ENCODE measurements at regions not wholly inside any gene's neighbourhood (a gene's known extent, or its start where the extent isn't known, plus 50 kb on each side); places are given as distances from the start of the nearest gene placed in this dataset.

GRCh38 chr21:38955495-38955894, 149.8 kb downstream of the ETS2 start:
- Histone ChIP-seq H3K4me3 (no peak overlapping the region), H3K4me1 (peaks cover 33% of the 10 kb centered on the region), H3K36me3 (replicated peaks in 1 of 2; ENCODE audit: insufficient read depth in 1 of 2, low read depth in 2 of 2) (no peaks in the 10 kb centered on the region), H3K27ac (no peak overlapping the region), H3K9me3 (no peaks in the 10 kb centered on the region), H3K27me3 (no peaks in the 10 kb centered on the region)
- TF ChIP-seq POLR2A (IDR thresholded peaks at IDR 0.05), result no peak
- intact Hi-C loops (cut with DNase I), result no loop called here
- ATAC-seq (no peak), DNase-seq (no peak)
- 85 to 91% methylated on average over 8 of the region's 8 CpGs for WGBS, 2 donors

GRCh38 chr21:38954588-38955004, 148.9 kb downstream of the ETS2 start:
- H3K36me3 ChIP-seq (replicated peaks in 1 of 2; ENCODE audit: insufficient read depth in 1 of 2, low read depth in 2 of 2), result no peaks in the 10 kb centered on the region
- H3K4me3 ChIP-seq, result no peak overlapping the region
- H3K9me3 ChIP-seq, result no peaks in the 10 kb centered on the region
- H3K4me1 ChIP-seq, result peaks cover 33% of the 10 kb centered on the region
- peak in 1 of 4 donors; percentile 30 for DNase-seq
- H3K27me3 ChIP-seq, result no peaks in the 10 kb centered on the region
- 44 to 46% methylated on average over 3 of the region's 3 CpGs for WGBS, 2 donors
- H3K27ac ChIP-seq, result no peak overlapping the region
- TF ChIP-seq CTCF (IDR thresholded peaks at IDR 0.05), result no peak
- no peak for ATAC-seq
- intact Hi-C loops (cut with DNase I), result no loop called here

GRCh38 chr21:38953516-38953915, 147.8 kb downstream of the ETS2 start:
- ATAC-seq (no peak), DNase-seq (no peak)
- intact Hi-C loops (cut with DNase I), result no loop called here
- Histone ChIP-seq H3K27ac (no peak overlapping the region), H3K9me3 (no peaks in the 10 kb centered on the region), H3K27me3 (no peaks in the 10 kb centered on the region), H3K4me1 (peaks cover 25% of the 10 kb centered on the region), H3K4me3 (no peak overlapping the region), H3K36me3 (replicated peaks in 1 of 2; ENCODE audit: insufficient read depth in 1 of 2, low read depth in 2 of 2) (no peaks in the 10 kb centered on the region)
- 80 to 82% methylated on average over 5 of the region's 5 CpGs for WGBS, 2 donors
- TF ChIP-seq CTCF (IDR thresholded peaks at IDR 0.05) (no peak), POLR2A (IDR thresholded peaks at IDR 0.05) (no peak)

- no peak overlapping the region for H3K4me3 ChIP-seq
- H3K27ac ChIP-seq, result no peak overlapping the region
- ATAC-seq (no peak), DNase-seq (no peak)
- no peaks in the 10 kb centered on the region for H3K27me3 ChIP-seq
- intact Hi-C loops (cut with DNase I), result no loop called here
- peaks cover 25% of the 10 kb centered on the region for H3K4me1 ChIP-seq
- no peaks in the 10 kb centered on the region for H3K36me3 ChIP-seq (replicated peaks in 1 of 2; ENCODE audit: insufficient read depth in 1 of 2, low read depth in 2 of 2)
- TF ChIP-seq CTCF (IDR thresholded peaks at IDR 0.05), result no peak
- TF ChIP-seq POLR2A (IDR thresholded peaks at IDR 0.05), result no peak
- WGBS, 2 donors, result 56 to 70% methylated on average over 3 of the region's 3 CpGs
- no peaks in the 10 kb centered on the region for H3K9me3 ChIP-seq
These were observed 147.2 kb downstream of the ETS2 start for GRCh38 chr21:38952890-38953289.

GRCh38 chr21:38951095-38951730, 145.5 kb downstream of the ETS2 start:
- Histone ChIP-seq H3K36me3 (replicated peaks in 1 of 2; ENCODE audit: insufficient read depth in 1 of 2, low read depth in 2 of 2) (no peaks in the 10 kb centered on the region), H3K27me3 (no peaks in the 10 kb centered on the region), H3K27ac (no peak overlapping the region), H3K4me1 (peaks cover 9% of the 10 kb centered on the region), H3K4me3 (no peak overlapping the region), H3K9me3 (no peaks in the 10 kb centered on the region)
- ATAC-seq, result no peak
- intact Hi-C loops (cut with DNase I), result no loop called here
- no peak for DNase-seq
- WGBS, 2 donors, result 38 to 47% methylated on average over 1 of the region's 1 CpG
- no peak for TF ChIP-seq POLR2A (IDR thresholded peaks at IDR 0.05)
- no peak for TF ChIP-seq CTCF (IDR thresholded peaks at IDR 0.05)

Data from body of pancreas (tissue), 4 donors.